ENCODE measurements at regions not wholly inside any gene's neighbourhood (a gene's known extent, or its start where the extent isn't known, plus 50 kb on each side); places are given as distances from the start of the nearest gene placed in this dataset.

DNA sequence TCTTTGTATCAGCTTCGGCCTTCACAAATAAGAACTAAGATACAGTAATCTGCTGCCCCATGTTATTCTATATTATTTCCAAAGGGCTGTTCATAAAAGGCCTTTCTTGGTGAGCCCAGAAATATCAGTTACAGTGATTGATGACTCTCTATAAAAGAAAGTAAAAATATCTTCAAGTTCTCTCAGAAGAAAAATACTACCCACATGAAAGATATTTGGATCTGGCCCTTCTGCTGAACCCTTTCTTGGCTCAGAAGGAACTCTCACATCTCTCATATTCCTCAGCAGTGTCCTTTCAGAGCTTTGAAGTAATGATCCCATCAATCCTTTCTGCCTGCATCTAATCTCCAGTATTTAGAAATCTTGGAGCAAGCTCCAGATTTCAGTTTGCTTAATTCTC, 76.3 kb upstream of the SLITRK1 start:
- DNase-seq, result no peak

DNA sequence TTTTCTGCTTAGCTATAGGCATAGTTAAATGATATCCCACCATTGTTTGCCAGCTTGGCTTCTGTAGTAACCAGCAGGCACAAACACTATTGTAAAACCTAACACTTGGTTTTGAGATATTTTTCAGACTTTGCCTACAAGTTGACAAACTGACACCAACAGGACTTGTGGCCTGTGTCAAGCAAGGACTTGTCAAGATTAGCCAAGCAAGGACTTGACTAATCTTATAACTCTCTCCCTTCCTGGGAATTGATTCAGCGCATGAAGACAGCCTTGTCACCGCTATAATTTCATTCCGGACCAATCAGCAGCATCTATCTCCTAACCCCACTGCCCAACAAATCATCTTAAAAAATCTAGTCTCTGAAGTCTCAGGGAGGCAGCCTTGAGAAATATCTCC, 72.7 kb upstream of the SLITRK1 start:
- no peak for DNase-seq

DNA sequence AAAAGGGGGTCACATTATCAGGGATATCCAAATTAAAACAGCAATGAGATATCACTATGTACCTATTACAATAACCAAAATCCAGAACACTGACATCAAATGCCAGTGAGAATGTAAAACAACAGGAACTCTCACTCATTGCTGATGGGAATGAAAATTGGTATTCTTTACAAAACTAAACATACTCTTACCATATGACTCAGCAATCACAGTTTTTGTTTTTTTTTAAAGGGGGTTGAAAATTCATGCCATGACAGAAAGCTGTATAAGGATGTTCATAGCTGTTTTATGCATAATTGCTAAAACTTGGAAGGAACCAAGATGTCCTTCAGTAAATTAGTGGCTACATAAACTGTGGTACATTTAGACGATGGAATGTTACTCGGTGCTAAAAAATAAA, 71.6 kb upstream of the SLITRK1 start:
- DNase-seq, result no peak

GRCh38 chr13:83950293-83950692, 68.0 kb upstream of the SLITRK1 start:
- no peak for DNase-seq

DNA sequence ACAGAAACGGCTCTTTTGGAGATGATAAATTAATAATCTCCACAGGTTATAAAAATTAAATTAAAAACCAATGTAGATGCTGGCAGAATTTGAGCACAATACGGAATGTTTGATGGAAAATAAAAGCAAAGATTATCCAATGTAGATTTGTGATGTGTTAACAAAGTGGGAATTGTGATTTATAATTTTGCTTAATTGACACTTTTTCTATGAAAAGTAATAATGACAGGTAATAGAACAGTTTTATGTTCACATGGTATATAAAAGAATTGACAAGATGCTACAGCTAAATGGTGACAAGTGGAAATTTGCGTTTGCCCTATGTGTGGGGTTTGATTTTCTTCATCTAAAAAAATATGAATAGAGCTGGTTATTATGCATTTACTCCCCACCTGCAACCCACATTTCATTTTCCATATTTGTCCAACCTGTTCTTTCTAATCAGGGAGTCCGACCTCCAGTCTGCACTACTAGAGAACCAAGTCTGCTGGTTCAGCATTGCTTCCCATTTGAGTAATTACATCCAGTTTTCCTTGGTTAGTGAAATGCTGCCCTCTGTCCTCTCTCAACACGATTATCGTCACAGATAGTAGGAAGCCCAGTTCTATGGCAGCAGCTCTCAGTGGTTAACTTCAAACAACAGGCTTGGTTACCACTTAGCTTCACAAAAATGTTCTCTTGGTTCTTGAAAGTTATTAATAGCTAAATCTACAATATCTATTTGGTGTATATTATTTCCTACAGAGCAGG, 61.4 kb upstream of the SLITRK1 start:
- DNase-seq, result no peak

DNA sequence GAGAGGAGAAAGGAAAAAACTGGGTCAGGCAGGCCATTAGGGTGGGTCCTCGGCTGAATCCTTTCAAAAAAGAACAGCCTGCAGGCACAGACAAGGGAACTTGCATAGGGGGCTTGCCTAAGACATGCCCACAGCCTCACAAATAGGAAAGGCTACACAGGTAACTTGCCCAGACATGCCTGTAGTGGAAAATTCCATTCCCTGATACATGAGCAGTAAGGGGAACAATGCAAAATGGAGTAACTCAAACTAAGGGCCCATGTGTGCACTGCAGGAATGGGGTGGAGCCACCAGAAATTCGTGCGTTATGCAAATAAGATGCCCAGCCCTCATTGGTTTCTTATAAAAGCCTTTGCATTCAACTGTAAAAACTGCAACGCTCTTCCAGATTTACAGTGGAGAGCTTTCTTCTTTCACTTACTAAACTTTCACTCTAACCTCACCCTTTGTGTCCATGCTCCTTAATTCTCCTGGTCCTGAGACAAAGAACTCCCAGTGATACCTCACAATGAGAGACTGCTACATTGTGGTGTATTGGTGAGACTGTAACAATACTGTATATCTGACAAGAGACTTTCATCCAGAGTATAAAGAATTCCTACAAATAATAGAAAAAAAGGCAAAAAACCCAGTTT, 59.5 kb upstream of the SLITRK1 start:
- no peak for DNase-seq

DNA sequence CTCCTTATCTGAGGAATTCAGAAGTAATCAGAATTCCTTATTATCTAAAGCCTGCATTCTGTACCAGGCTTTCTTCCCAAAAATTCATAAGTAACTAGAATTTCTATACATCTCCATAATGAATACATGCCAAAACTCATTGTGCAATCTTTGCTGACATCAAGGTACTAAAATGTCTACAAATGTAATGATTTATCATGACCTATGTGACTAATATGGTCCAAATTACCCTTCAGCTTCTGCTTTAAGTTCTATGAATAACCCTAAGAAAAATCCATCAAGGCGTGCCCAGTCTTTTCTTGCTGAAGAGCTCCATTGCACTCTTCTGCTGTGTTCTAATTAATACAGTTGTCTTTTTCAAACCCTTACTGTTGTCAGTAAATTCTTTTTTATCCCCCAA, 58.5 kb upstream of the SLITRK1 start:
- DNase-seq, result no peak

- no peak for DNase-seq
These were observed 55.3 kb upstream of the SLITRK1 start for GRCh38 chr13:83937579-83937978.

DNA sequence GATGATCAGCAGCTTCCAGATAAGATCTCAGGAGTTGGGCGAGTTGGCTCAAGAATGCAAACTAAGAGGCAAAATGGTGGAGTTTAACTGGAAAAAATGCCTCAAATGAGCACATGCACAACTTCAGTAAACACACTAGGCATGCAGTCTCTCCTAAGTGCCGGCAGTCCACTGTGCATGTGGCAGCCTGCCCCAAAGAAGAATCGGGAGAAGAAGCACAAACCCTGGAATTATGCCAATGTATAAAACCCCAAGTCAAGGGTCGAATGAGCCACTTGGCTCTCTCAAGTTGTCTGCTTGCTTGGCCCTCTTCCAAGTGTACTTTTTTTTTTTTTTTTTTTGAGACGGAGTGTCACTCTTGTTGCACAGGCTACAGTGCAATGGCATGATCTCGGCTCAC, 53.3 kb upstream of the SLITRK1 start:
- no peak for DNase-seq

Data from activated CD4-positive, alpha-beta T cell treated with anti-CD3 and anti-CD28 coated beads, Interleukin-2, amount 50 U/mL, for 1 hour (primary cell).